ENCODE measurements at regions not wholly inside any gene's neighbourhood (a gene's known extent, or its start where the extent isn't known, plus 50 kb on each side); places are given as distances from the start of the nearest gene placed in this dataset.

DNA sequence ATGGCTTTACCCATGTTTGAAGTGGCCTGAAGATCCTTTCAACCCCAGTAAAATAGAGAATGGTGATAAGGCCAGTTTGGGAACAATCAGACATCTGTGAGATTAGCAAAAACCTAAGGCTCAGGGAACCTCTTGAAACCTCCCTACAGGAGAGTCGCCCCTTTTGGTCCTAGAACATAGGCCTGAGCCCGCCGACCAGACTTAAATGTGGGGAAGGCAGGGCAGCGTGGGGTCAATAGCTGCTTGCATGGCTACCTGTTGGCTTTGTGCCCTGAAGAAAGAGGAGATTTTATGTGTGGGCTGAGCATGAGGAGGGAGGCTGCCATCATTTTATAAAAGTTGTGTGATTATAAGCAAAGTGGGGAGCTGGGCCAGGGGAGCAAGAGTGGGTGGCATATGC, 97.6 kb upstream of the TBX20 start:
- no peaks in the 10 kb centered on the region for H3K36me3 ChIP-seq (ENCODE audit: control insufficient read depth, low read depth, low read length)

DNA sequence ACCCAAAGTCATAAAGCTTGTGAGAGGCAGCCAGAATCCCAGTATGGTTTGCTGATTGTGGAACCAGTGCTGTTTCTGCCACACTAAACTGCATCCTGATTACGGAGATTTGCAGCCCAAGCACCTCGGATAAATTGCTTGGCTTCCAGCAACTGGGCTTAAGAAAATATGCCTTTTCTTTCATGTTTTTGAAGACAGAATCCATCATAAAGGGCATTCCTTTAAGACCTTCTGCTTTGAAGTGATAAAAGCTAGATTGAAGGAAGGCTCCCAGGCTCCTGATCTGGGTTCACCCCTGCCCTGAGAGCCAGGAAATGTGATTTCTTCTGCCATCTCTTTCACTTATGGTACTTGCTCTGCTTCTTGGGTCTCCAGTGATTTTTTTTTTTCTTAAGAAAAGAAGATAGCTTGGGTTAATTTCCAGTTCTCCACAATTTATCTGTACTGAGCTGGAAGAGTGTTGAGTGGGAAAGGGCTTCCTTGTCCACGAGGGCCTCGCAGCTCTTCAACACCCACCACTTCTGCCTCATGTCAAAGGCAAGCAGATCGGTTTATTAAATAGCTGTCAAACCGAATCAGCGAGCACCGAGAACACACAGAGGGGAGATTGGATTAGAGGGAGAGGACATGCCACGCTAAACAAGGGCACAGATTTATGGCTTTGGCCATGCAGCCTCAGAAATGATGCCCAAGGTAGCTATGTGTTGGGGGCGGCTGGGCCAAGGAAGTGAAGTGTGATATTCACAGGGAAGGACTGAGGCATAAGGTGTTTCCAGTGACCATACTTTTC, 94.9 kb upstream of the TBX20 start:
- Histone ChIP-seq H3K4me1 (ENCODE audit: control insufficient read depth, low read depth, low read length) (no peaks in the 10 kb centered on the region), H3K9ac (ENCODE audit: low read length) (no peak overlapping the region), H3K4me3 (ENCODE audit: low read length) (no peak overlapping the region), H3K36me3 (ENCODE audit: control insufficient read depth, low read depth, low read length) (no peaks in the 10 kb centered on the region), H3K27me3 (ENCODE audit: control insufficient read depth, insufficient read depth, low read length) (no peaks in the 10 kb centered on the region), H3K9me3 (ENCODE audit: control insufficient read depth, low read depth, low read length) (no peaks in the 10 kb centered on the region), H3K27ac (ENCODE audit: low read length) (no peak overlapping the region)

More for the DNA sequence above, 97.6 kb upstream of the TBX20 start:
- no peaks in the 10 kb centered on the region for H3K4me1 ChIP-seq (ENCODE audit: control insufficient read depth, low read depth, low read length)
- H3K27ac ChIP-seq (ENCODE audit: low read length), result no peak overlapping the region
- no peak overlapping the region for H3K4me3 ChIP-seq (ENCODE audit: low read length)
- no peak overlapping the region for H3K9ac ChIP-seq (ENCODE audit: low read length)
- no peaks in the 10 kb centered on the region for H3K27me3 ChIP-seq (ENCODE audit: control insufficient read depth, insufficient read depth, low read length)
- H3K9me3 ChIP-seq (ENCODE audit: control insufficient read depth, low read depth, low read length), result no peaks in the 10 kb centered on the region

DNA sequence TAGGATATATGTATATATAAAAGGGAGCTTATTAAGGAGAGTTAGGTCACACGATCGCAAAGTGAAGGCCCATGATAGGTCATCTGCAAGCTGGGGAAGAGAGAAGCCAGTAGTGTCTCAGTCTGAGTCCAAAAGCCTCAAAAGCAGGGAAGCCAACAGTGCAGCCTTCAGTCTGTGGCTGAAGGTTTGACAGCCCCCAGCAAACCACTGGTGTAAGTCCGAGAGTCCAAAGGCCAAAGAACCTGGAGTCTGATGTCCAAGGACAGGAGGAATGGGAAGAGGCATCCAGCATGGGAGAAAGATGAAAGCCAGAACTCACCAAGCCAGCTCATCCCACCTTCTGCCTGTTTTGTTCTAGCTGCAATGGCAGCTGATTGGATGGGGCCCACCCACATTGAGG, 88.9 kb upstream of the TBX20 start:
- Histone ChIP-seq H3K9ac (ENCODE audit: low read length) (no peak overlapping the region), H3K4me1 (ENCODE audit: control insufficient read depth, low read depth, low read length) (no peaks in the 10 kb centered on the region), H3K36me3 (ENCODE audit: control insufficient read depth, low read depth, low read length) (no peaks in the 10 kb centered on the region), H3K27ac (ENCODE audit: low read length) (no peak overlapping the region), H3K4me3 (ENCODE audit: low read length) (no peak overlapping the region), H3K9me3 (ENCODE audit: control insufficient read depth, low read depth, low read length) (no peaks in the 10 kb centered on the region), H3K27me3 (ENCODE audit: control insufficient read depth, insufficient read depth, low read length) (no peaks in the 10 kb centered on the region)

DNA sequence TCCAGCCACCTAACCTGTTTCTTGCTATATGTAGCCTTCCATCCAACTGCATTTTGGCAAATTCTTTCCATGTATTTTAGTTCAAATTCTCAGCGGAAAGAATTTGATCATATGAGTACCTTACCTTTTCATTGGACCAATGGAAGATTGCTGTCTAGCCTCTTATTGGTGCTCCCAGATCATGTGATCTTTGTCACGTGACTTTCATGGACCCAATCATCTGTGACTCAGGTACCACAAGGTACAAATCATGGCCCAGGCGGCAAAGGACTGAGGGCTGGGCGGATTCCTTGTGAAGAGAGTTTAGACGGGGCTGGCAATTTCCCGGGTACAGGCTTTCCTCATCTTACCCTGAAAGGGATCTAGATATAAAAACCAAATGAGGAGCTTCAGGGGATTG, 85.9 kb upstream of the TBX20 start:
- Histone ChIP-seq H3K27ac (ENCODE audit: low read length) (no peak overlapping the region), H3K4me1 (ENCODE audit: control insufficient read depth, low read depth, low read length) (no peaks in the 10 kb centered on the region), H3K9ac (ENCODE audit: low read length) (no peak overlapping the region), H3K27me3 (ENCODE audit: control insufficient read depth, insufficient read depth, low read length) (no peaks in the 10 kb centered on the region), H3K36me3 (ENCODE audit: control insufficient read depth, low read depth, low read length) (no peaks in the 10 kb centered on the region), H3K9me3 (ENCODE audit: control insufficient read depth, low read depth, low read length) (no peaks in the 10 kb centered on the region), H3K4me3 (ENCODE audit: low read length) (no peak overlapping the region)

DNA sequence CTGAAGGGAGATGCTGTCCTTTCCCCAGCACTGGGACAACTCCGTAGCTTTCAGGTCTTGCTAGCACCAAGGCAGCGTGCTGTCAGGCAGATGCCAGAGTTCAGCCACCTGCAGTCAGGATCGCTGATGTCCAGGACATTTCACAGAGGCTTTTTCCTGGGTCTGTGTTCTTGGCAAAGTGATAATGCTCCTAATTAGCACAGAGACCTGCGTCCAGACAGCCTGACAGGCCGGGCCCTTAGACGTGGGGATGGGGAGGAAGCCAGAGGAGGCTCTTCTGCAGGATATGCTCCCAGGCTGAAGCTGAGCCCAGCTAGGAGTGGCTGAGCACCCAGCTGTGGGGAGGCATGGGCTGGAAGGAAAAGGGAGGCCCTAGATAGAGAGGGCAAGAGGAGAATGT, 82.5 kb upstream of the TBX20 start:
- Histone ChIP-seq H3K9me3 (ENCODE audit: control insufficient read depth, low read depth, low read length) (no peaks in the 10 kb centered on the region), H3K36me3 (ENCODE audit: control insufficient read depth, low read depth, low read length) (no peaks in the 10 kb centered on the region), H3K4me3 (ENCODE audit: low read length) (no peak overlapping the region), H3K27ac (ENCODE audit: low read length) (no peak overlapping the region), H3K27me3 (ENCODE audit: control insufficient read depth, insufficient read depth, low read length) (no peaks in the 10 kb centered on the region), H3K4me1 (ENCODE audit: control insufficient read depth, low read depth, low read length) (no peaks in the 10 kb centered on the region), H3K9ac (ENCODE audit: low read length) (no peak overlapping the region)

DNA sequence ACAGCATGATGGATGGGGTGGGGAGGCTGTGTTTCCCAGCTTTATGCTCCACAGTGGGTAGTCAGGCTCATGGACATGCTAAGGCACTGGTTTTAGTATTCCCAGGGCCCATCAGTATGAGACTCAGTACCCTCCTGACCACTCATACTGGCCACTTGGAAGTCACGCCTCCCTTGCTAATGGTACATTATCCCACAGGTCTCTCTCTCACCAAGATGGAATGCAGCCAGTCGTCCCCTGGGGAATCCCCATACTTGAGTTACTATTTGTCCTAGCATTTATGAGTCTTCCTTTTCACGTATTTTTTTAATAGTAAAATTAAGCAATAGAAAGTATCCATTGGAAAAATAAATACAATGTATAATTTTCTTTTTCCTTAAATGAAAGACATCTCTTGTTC, 80.6 kb upstream of the TBX20 start:
- Histone ChIP-seq H3K4me1 (ENCODE audit: control insufficient read depth, low read depth, low read length) (no peaks in the 10 kb centered on the region), H3K27ac (ENCODE audit: low read length) (no peak overlapping the region), H3K9ac (ENCODE audit: low read length) (no peak overlapping the region), H3K9me3 (ENCODE audit: control insufficient read depth, low read depth, low read length) (no peaks in the 10 kb centered on the region), H3K4me3 (ENCODE audit: low read length) (no peak overlapping the region), H3K36me3 (ENCODE audit: control insufficient read depth, low read depth, low read length) (no peaks in the 10 kb centered on the region), H3K27me3 (ENCODE audit: control insufficient read depth, insufficient read depth, low read length) (no peaks in the 10 kb centered on the region)

- Histone ChIP-seq H3K4me1 (ENCODE audit: control insufficient read depth, low read depth, low read length) (no peaks in the 10 kb centered on the region), H3K27ac (ENCODE audit: low read length) (no peak overlapping the region), H3K9ac (ENCODE audit: low read length) (no peak overlapping the region), H3K27me3 (ENCODE audit: control insufficient read depth, insufficient read depth, low read length) (no peaks in the 10 kb centered on the region), H3K4me3 (ENCODE audit: low read length) (no peak overlapping the region), H3K36me3 (ENCODE audit: control insufficient read depth, low read depth, low read length) (no peaks in the 10 kb centered on the region), H3K9me3 (ENCODE audit: control insufficient read depth, low read depth, low read length) (no peaks in the 10 kb centered on the region)
Observed at GRCh38 chr7:35333265-35333664, 79.4 kb upstream of the TBX20 start.

DNA sequence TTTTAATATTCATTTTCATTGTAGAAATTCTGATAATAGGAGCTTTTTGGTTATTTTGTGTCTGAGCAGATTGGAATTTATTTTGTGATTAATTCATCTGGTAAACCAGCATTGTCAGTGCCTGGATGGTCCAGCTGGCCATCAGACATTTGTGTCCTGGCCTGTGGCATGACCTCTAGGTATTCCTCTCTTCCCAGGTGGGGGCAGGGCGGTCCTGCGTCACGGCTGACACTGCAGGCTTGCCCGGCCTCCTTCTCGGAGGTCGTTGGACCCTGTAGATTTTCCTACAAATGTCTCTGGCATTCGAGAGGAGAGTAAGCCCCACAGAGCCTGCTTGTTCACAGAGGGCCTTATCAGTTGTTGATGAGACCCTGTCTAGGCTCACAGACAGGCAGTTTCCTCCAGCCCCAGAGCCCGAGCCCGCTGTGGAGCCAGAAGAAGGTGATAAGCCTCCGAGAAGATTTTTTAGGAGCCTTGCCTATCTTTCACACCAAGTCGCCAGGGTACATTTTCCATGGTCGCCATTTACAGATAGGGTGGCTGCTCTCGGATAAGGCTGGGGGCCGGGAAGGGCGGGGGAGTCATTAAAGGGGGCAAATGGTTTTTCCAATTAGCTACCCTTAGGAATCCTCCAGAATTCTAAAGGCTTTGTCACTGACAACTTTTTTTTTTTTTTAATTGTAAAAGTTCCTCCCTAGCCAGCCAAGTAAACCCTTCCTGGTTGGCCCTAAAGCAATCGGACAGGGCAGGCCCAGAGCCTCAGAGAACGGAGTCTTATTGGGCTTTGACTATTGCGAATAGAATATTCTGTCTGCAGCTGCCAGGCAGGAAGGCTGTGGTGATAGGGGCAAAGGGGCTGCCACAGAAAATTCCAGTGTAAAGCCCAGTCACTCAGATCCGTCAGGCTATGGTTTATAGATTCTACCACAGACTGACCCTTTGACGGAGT, 78.1 kb upstream of the TBX20 start:
- no peak overlapping the region for H3K9ac ChIP-seq (ENCODE audit: low read length)
- H3K27ac ChIP-seq (ENCODE audit: low read length), result no peak overlapping the region
- H3K4me3 ChIP-seq (ENCODE audit: low read length), result no peak overlapping the region
- no peaks in the 10 kb centered on the region for H3K4me1 ChIP-seq (ENCODE audit: control insufficient read depth, low read depth, low read length)
- no peaks in the 10 kb centered on the region for H3K9me3 ChIP-seq (ENCODE audit: control insufficient read depth, low read depth, low read length)
- H3K36me3 ChIP-seq (ENCODE audit: control insufficient read depth, low read depth, low read length), result no peaks in the 10 kb centered on the region
- no peaks in the 10 kb centered on the region for H3K27me3 ChIP-seq (ENCODE audit: control insufficient read depth, insufficient read depth, low read length)

DNA sequence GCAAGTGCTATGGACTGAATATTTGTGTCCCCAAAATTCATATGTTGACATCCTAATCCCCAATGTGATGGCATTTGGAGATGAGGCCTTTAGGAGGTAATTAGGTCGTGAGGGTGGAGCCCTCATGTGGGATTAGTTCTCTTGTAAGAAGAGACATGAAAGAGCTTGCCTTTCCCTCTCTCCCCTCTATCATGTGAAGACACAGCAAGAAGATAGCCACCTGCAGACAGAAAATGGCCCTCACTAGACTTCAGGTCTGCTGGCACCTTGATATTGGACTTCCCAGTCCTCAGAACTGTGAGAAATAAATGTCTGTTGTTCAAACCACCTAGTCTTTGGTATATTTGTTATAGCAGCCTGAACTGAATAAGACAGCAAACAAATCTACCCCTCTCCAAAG, 75.1 kb upstream of the TBX20 start:
- Histone ChIP-seq H3K9ac (ENCODE audit: low read length) (no peak overlapping the region), H3K27me3 (ENCODE audit: control insufficient read depth, insufficient read depth, low read length) (no peaks in the 10 kb centered on the region), H3K4me3 (ENCODE audit: low read length) (no peak overlapping the region), H3K4me1 (ENCODE audit: control insufficient read depth, low read depth, low read length) (no peaks in the 10 kb centered on the region), H3K27ac (ENCODE audit: low read length) (no peak overlapping the region), H3K36me3 (ENCODE audit: control insufficient read depth, low read depth, low read length) (no peaks in the 10 kb centered on the region), H3K9me3 (ENCODE audit: control insufficient read depth, low read depth, low read length) (peaks cover 5% of the 10 kb centered on the region)

- no peak overlapping the region for H3K9ac ChIP-seq (ENCODE audit: low read length)
- no peaks in the 10 kb centered on the region for H3K4me1 ChIP-seq (ENCODE audit: control insufficient read depth, low read depth, low read length)
- H3K36me3 ChIP-seq (ENCODE audit: control insufficient read depth, low read depth, low read length), result no peaks in the 10 kb centered on the region
- no peaks in the 10 kb centered on the region for H3K27me3 ChIP-seq (ENCODE audit: control insufficient read depth, insufficient read depth, low read length)
- no peaks in the 10 kb centered on the region for H3K9me3 ChIP-seq (ENCODE audit: control insufficient read depth, low read depth, low read length)
- no peak overlapping the region for H3K4me3 ChIP-seq (ENCODE audit: low read length)
- H3K27ac ChIP-seq (ENCODE audit: low read length), result no peak overlapping the region
Observed at GRCh38 chr7:35319606-35320005, 65.7 kb upstream of the TBX20 start.

GRCh38 chr7:35316549-35316948, 62.6 kb upstream of the TBX20 start:
- Histone ChIP-seq H3K9ac (ENCODE audit: low read length) (no peak overlapping the region), H3K27me3 (ENCODE audit: control insufficient read depth, insufficient read depth, low read length) (no peaks in the 10 kb centered on the region), H3K4me3 (ENCODE audit: low read length) (no peak overlapping the region), H3K4me1 (ENCODE audit: control insufficient read depth, low read depth, low read length) (no peaks in the 10 kb centered on the region), H3K27ac (ENCODE audit: low read length) (no peak overlapping the region), H3K9me3 (ENCODE audit: control insufficient read depth, low read depth, low read length) (no peaks in the 10 kb centered on the region), H3K36me3 (ENCODE audit: control insufficient read depth, low read depth, low read length) (no peaks in the 10 kb centered on the region)
